GM18505 (cell line): ENCODE measurements at regions not wholly inside any gene's neighbourhood (a gene's known extent, or its start where the extent isn't known, plus 50 kb on each side); places are given as distances from the start of the nearest gene placed in this dataset.

Experiments used
- ATAC-seq: cut with Tn5 transposase; IDR thresholded peaks from one replicate; pipeline ENCODE4 v1.9.1; 2021; ENCODE audit not compliant: unreplicated experiment
- POLR2A ChIP-seq: IDR thresholded peaks from 4 replicates; pipeline ENCODE4 v1.6.1; 2011; ENCODE audit warnings: borderline replicate concordance; ENCODE audit not compliant: insufficient read depth, insufficient read length; ENCODE audit errors: extremely low read depth

GRCh38 chr17:73863761-73864535, 219.7 kb upstream of the SDK2 start:
- no peak for TF ChIP-seq POLR2A
- no peak for ATAC-seq

GRCh38 chr17:73865831-73866230, 221.6 kb upstream of the SDK2 start:
- ATAC-seq = no peak
- TF ChIP-seq POLR2A = no peak

- no peak for TF ChIP-seq POLR2A
- no peak for ATAC-seq
These were observed 222.8 kb upstream of the SDK2 start for GRCh38 chr17:73867056-73867455.

GRCh38 chr17:73870068-73870467, 225.8 kb upstream of the SDK2 start:
- ATAC-seq = no peak
- TF ChIP-seq POLR2A = no peak

GRCh38 chr17:73870473-73870872, 226.2 kb upstream of the SDK2 start:
- no peak for ATAC-seq
- TF ChIP-seq POLR2A = no peak

- ATAC-seq = no peak
- no peak for TF ChIP-seq POLR2A
These were observed 228.6 kb upstream of the SDK2 start for GRCh38 chr17:73872816-73873215.

GRCh38 chr17:73874008-73874720, 229.9 kb upstream of the SDK2 start:
- no peak for ATAC-seq
- no peak for TF ChIP-seq POLR2A

GRCh38 chr17:73875346-73875745, 231.1 kb upstream of the SDK2 start:
- ATAC-seq = no peak
- TF ChIP-seq POLR2A = no peak

- TF ChIP-seq POLR2A = no peak
- no peak for ATAC-seq
These were observed 233.7 kb upstream of the SDK2 start for GRCh38 chr17:73877962-73878361.

GRCh38 chr17:73878923-73879322, 234.7 kb upstream of the SDK2 start:
- TF ChIP-seq POLR2A = no peak
- no peak for ATAC-seq

GRCh38 chr17:73879987-73880386, 235.7 kb upstream of the SDK2 start:
- ATAC-seq = no peak
- no peak for TF ChIP-seq POLR2A

GRCh38 chr17:73882590-73882989, 238.3 kb upstream of the SDK2 start:
- TF ChIP-seq POLR2A = no peak
- ATAC-seq = no peak

- TF ChIP-seq POLR2A = no peak
- no peak for ATAC-seq
These were observed 238.9 kb upstream of the SDK2 start for GRCh38 chr17:73883175-73883574.

- TF ChIP-seq POLR2A = no peak
- ATAC-seq = no peak
These were observed 243.5 kb upstream of the SDK2 start for GRCh38 chr17:73887739-73888138.
